ENCODE measurements at regions not wholly inside any gene's neighbourhood (a gene's known extent, or its start where the extent isn't known, plus 50 kb on each side); places are given as distances from the start of the nearest gene placed in this dataset.

DNA sequence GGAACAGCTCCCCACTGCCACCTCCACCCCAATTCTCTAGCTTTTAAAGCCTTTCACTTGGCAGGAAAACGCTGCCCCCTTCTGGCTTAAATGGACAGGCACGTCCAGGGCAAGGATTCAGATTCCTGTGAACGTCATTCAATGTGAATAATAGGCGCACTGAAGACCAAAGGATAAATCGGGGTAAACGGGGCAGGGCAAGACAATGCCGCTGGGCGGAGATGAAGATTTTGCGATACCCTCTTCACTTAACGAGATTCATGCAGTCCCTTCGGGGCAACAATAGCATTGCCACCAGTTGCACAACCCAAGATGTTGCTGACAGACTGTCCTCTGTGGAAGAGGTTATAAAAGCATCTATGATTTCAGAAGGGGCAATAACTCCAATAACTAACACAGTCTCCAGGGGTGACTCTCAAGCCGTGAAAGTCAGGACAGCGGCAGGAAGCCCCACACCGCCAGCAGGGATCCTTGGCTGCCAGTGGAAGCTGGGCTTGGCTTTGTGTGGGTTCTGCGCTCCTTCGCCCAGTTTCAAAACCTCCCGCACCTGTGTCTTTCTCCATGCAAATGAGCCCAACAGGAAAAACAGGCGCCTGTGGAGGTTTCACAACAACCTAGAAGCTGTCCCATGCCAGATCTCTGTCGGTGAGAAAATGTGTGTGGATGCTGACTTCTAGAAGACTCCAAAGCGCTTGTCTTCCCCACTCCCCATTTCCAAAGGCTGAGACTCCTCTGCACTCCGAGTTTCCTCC lies 291.8 kb downstream of the BMP7 start:
- DNase-seq: peak; percentile 8 to 55 (median 34)

DNA sequence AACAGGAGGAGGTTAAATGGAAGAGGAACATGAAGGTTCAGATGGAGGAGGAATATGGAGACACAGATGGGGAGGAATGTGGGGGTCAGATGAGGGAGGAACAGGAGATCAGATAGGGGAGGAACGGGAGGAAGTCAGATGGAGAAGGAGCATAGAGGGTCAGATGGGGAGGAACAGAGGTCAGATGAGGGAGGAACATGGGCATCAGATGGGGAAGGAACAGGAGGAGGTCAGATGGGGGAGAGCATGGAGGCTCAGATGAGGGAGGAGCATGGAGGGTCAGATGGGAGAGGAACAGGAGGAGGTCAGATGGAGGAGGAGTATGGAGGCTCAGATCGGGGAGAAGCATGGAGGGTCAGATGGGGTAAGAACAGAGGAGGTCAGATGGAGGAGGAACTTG lies 290.6 kb downstream of the BMP7 start:
- DNase-seq: no peak

- DNase-seq: no peak
Observed at GRCh38 chr20:56976336-56976735, 290.1 kb downstream of the BMP7 start.

GRCh38 chr20:56978475-56978874 lies 288.0 kb downstream of the BMP7 start:
- DNase-seq: no peak

- DNase-seq: no peak
Observed at GRCh38 chr20:56979125-56979524, 287.3 kb downstream of the BMP7 start.

GRCh38 chr20:56981301-56981700 lies 285.1 kb downstream of the BMP7 start:
- DNase-seq: no peak

GRCh38 chr20:56983813-56984212 lies 282.6 kb downstream of the BMP7 start:
- no peak for DNase-seq

- no peak for DNase-seq
Observed at GRCh38 chr20:56985066-56985685, 281.3 kb downstream of the BMP7 start.

GRCh38 chr20:56986476-56986875 lies 280.0 kb downstream of the BMP7 start:
- no peak for DNase-seq

GRCh38 chr20:56986931-56987720 lies 279.3 kb downstream of the BMP7 start:
- no peak for DNase-seq

- DNase-seq: no peak
Observed at GRCh38 chr20:56987986-56988385, 278.5 kb downstream of the BMP7 start.

- DNase-seq: no peak
Observed at GRCh38 chr20:56988446-56988845, 278.0 kb downstream of the BMP7 start.

DNA sequence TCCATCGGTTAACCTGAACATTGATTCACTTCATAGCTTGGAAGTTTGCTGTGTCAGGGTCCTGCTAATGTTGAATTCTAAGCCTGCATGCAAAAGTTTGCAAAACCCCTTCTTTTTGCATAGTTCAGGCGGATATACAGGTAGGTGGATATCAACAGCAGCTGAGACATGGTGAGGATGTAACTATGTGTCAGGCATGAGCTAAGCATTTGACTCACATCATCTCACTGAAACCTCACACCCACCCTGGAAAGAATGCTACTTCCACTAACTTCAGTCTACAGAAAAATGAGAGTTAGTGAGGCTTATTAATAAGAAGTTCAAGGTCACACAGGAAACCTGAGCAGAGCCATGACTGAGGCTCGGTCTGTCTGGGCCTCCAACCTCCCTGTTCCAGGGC lies 276.9 kb downstream of the BMP7 start:
- no peak for DNase-seq

DNA sequence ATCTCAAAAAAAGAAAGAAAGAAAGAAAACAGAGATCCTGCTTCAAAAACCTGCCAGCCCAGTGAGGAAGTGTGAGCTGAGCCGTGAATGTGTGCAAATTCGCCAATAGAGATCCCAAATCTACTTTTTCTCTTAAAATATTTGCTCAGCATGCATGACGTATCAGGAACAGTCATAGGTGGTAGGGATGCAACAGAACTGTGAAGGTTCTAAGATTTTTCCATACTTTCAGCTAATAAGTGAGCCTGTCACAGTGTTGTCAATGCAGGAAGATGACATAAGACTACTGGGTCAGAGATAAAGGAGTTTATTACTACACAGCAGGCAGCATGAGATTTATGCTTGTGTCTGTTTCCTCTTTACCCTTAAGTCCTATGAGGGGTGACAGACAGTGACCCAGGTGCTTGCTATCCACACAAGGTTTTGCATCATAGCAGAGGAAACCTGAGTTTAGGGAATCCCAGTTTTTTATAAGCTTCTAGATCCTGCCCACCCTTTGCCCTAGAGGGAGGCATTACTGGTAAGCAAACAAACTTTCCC lies 273.4 kb downstream of the BMP7 start:
- DNase-seq: no peak

GRCh38 chr20:56994006-56994405 lies 272.4 kb downstream of the BMP7 start:
- no peak for DNase-seq

GRCh38 chr20:56995149-56995548 lies 271.3 kb downstream of the BMP7 start:
- DNase-seq: no peak

GRCh38 chr20:56995635-56996075 lies 270.8 kb downstream of the BMP7 start:
- DNase-seq: peak in 2 of 4 experiments; percentile 1 to 22

DNA sequence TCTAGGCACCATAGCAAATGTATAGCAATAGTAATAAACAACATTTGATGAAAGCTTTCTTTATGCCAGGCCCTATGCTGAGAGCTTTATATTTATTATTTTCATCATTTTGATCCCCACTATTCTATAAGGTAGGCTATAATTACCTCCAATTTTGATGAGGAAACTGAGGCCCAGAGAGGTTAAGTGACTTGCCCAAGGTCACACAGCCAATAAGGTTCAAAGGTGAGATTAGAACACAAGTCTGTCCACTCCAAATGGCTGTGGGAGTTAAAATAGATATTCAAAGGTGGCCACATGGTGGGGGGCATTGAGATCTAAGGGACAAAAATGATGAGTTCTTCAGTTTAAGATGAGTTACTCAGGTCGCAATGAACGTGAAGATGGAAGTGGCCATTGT lies 269.9 kb downstream of the BMP7 start:
- DNase-seq: no peak

GRCh38 chr20:56998438-56998837 lies 268.0 kb downstream of the BMP7 start:
- DNase-seq: no peak

DNA sequence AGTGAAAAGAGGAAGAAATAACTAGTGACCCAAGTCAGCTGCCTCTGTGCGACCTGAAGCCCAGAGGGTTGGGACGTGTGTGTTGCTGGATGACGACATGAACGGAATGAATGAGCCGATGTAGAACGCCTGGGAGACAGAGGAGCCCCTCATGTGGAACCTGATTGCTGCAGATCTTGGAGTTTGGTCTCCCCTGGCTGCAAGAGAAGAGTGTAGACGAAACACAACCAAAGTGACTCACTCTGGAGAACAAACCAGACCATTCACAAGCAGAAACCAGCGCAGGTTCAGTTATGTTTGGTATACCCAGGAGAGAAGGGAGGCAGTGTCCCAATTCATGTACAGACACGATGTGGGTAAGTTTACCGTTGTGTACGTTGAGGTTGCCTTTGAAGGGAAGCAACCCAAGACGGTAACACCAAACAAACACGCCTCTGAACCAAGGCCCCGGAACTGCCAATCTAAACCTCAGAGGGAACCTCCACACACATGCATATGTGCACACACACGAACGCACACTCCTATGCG lies 265.9 kb downstream of the BMP7 start:
- DNase-seq: no peak

DNA sequence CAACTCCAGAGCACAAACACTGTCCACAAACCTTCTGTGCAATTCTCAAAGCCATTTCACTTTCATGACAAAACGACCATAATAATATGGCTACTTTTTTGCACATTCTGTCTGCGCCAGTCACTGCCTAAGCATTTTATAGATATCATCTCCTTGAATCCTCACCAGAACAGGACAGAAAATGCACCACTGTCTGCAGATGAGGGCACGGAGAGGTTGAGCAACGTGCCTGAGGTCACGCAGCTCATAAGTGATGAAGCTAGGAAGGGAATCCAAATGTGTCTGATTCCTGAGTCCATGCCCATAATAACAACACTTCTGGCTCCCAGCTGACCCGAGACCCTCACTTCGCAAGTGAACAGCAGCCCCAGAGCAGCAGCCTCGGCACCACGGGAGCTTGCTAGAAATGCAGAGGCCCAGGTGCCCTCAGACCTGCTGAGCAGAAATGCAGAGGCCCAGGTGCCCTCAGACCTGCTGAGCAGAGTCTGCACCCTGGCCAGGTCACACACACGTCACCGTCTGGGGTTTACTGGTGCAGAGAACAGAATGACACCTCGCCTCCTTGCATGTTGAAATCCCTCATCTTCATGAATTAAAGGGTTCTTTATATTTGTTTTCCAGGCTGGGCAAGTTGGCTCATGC lies 265.2 kb downstream of the BMP7 start:
- no peak for DNase-seq

DNA sequence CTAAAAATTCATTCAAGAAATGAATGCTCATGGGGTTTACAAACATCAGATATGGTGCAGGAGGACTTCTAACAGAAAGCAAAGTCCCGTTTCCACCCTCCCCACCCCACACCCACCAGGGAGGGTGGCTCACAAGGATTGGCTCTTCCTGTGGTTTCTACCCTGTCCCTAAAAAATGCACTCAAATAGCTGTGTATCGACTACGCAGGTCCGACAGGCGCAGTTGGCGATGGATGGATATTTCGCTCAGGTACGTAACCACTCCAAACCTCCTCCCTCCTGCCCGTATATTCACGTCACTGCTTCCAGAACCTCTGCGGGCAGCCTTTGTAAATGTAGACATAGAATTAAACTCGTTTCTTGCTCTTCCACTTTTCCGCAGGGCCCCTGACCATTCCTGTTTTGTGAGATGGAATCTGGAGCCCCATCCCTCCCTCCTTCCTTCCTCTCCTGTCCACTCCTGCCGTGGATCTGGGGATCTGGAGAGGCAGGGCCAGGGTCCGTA lies 264.3 kb downstream of the BMP7 start:
- no peak for DNase-seq
